Bronchial epithelial cell (primary cell): ENCODE measurements at regions not wholly inside any gene's neighbourhood (a gene's known extent, or its start where the extent isn't known, plus 50 kb on each side); places are given as distances from the start of the nearest gene placed in this dataset.

ENCODE experiments used
- DNase-seq: peaks from one replicate; pipeline ENCODE4 v3.0.0-alpha.2; 2010; ENCODE audit warnings: low read depth
- FAIRE-seq: peaks from 2 replicates; lab custom pipeline; 2011; peaks lifted over from hg19 to GRCh38; lab: Jason Lieb, UNC
- H3K27me3 ChIP-seq: 2 replicates; pipeline ENCODE4 v1.5.1; 2011; ENCODE audit warnings: low read length; ENCODE audit not compliant: control insufficient read depth, insufficient read depth
- H3K36me3 ChIP-seq: 2 replicates; pipeline ENCODE4 v1.5.1; 2011; ENCODE audit warnings: low read length; ENCODE audit not compliant: control insufficient read depth, insufficient read depth
- H3K4me3 ChIP-seq: 2 replicates; pipeline ENCODE4 v1.5.1; 2011; ENCODE audit warnings: mild to moderate bottlenecking, low read depth, low read length, control low read depth
- CTCF ChIP-seq: IDR thresholded peaks from 2 replicates; pipeline ENCODE4 v1.5.1; 2011; ENCODE audit warnings: mild to moderate bottlenecking, moderate library complexity, low read length, control low read depth, inconsistent platforms; ENCODE audit not compliant: insufficient read depth, severe bottlenecking

GRCh38 chr5:7214906-7215416 lies 181.0 kb upstream of the ADCY2 start:
- no peak for TF ChIP-seq CTCF
- Histone ChIP-seq H3K36me3 (no peaks in the 10 kb centered on the region), H3K4me3 (no peak overlapping the region), H3K27me3 (no peaks in the 10 kb centered on the region)
- FAIRE-seq = no peak
- no peak for DNase-seq

- H3K4me3 ChIP-seq = no peak overlapping the region
- FAIRE-seq (no peak), DNase-seq (no peak)
- no peaks in the 10 kb centered on the region for H3K36me3 ChIP-seq
- no peaks in the 10 kb centered on the region for H3K27me3 ChIP-seq
- no peak for TF ChIP-seq CTCF
Observed at GRCh38 chr5:7218141-7218540, 177.8 kb upstream of the ADCY2 start.

GRCh38 chr5:7220156-7220555 lies 175.8 kb upstream of the ADCY2 start:
- Histone ChIP-seq H3K36me3 (no peaks in the 10 kb centered on the region), H3K27me3 (no peaks in the 10 kb centered on the region), H3K4me3 (no peak overlapping the region)
- FAIRE-seq = no peak
- DNase-seq = peak; percentile 67
- no peak for TF ChIP-seq CTCF

GRCh38 chr5:7221041-7221440 lies 174.9 kb upstream of the ADCY2 start:
- FAIRE-seq (no peak), DNase-seq (no peak)
- H3K4me3 ChIP-seq = no peak overlapping the region
- no peaks in the 10 kb centered on the region for H3K36me3 ChIP-seq
- TF ChIP-seq CTCF = no peak
- H3K27me3 ChIP-seq = no peaks in the 10 kb centered on the region

- H3K36me3 ChIP-seq = no peaks in the 10 kb centered on the region
- H3K27me3 ChIP-seq = no peaks in the 10 kb centered on the region
- FAIRE-seq (no peak), DNase-seq (no peak)
- no peak overlapping the region for H3K4me3 ChIP-seq
- TF ChIP-seq CTCF = no peak
Observed at GRCh38 chr5:7225826-7226225, 170.1 kb upstream of the ADCY2 start.

GRCh38 chr5:7242118-7242710 lies 153.7 kb upstream of the ADCY2 start:
- no peak for TF ChIP-seq CTCF
- no peak for FAIRE-seq
- H3K36me3 ChIP-seq = no peaks in the 10 kb centered on the region
- no peaks in the 10 kb centered on the region for H3K27me3 ChIP-seq
- no peak overlapping the region for H3K4me3 ChIP-seq
- DNase-seq = no peak
